ENCODE measurements at regions not wholly inside any gene's neighbourhood (a gene's known extent, or its start where the extent isn't known, plus 50 kb on each side); places are given as distances from the start of the nearest gene placed in this dataset.

DNA sequence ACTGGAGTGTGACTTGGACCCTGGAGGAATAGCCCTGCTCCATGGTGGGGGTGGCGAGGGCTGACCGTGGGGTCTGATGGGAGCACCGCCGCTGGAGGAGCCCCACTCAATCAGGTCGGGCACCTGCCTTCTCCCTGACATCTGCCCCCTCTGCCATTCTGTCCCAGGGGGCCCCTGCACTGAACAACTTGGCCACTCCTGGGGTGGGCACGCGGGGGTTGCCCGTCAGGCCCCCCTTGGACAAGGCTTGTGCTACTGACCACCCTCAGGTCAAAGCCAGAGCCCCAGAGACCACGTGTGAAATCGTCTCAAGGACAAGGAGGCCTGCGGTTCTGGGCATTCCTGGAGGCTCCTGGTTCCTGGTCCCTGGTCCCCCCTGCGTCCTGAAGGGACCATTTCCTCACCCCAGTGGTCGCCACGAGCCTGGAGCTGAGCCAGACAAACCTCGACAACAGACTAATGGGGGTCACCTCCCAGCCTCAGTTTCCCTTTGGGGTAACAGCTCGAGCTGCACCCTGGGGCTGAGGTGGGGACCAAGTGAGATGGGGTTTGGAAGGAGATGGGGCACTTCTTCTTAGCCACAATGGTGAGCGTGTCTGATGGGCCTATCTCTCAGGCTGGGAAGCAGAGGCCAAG, 73.4 kb upstream of the RNU6ATAC start:
- no peaks in the 10 kb centered on the region for H3K27me3 ChIP-seq (ENCODE audit: insufficient read depth, poor library complexity, severe bottlenecking)
- TF ChIP-seq, protein P1, sequence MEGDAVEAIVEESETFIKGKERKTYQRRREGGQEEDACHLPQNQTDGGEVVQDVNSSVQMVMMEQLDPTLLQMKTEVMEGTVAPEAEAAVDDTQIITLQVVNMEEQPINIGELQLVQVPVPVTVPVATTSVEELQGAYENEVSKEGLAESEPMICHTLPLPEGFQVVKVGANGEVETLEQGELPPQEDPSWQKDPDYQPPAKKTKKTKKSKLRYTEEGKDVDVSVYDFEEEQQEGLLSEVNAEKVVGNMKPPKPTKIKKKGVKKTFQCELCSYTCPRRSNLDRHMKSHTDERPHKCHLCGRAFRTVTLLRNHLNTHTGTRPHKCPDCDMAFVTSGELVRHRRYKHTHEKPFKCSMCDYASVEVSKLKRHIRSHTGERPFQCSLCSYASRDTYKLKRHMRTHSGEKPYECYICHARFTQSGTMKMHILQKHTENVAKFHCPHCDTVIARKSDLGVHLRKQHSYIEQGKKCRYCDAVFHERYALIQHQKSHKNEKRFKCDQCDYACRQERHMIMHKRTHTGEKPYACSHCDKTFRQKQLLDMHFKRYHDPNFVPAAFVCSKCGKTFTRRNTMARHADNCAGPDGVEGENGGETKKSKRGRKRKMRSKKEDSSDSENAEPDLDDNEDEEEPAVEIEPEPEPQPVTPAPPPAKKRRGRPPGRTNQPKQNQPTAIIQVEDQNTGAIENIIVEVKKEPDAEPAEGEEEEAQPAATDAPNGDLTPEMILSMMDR (IDR thresholded peaks at IDR 0.05; ENCODE audit: insufficient read depth, low read length) = no peak
- TF ChIP-seq POLR2AphosphoS5 (IDR thresholded peaks at IDR 0.05; ENCODE audit: low read depth) = no peak
- TF ChIP-seq SPI1 (IDR thresholded peaks at IDR 0.05; ENCODE audit: borderline replicate concordance, low read depth) = no peak
- TF ChIP-seq, protein P2, sequence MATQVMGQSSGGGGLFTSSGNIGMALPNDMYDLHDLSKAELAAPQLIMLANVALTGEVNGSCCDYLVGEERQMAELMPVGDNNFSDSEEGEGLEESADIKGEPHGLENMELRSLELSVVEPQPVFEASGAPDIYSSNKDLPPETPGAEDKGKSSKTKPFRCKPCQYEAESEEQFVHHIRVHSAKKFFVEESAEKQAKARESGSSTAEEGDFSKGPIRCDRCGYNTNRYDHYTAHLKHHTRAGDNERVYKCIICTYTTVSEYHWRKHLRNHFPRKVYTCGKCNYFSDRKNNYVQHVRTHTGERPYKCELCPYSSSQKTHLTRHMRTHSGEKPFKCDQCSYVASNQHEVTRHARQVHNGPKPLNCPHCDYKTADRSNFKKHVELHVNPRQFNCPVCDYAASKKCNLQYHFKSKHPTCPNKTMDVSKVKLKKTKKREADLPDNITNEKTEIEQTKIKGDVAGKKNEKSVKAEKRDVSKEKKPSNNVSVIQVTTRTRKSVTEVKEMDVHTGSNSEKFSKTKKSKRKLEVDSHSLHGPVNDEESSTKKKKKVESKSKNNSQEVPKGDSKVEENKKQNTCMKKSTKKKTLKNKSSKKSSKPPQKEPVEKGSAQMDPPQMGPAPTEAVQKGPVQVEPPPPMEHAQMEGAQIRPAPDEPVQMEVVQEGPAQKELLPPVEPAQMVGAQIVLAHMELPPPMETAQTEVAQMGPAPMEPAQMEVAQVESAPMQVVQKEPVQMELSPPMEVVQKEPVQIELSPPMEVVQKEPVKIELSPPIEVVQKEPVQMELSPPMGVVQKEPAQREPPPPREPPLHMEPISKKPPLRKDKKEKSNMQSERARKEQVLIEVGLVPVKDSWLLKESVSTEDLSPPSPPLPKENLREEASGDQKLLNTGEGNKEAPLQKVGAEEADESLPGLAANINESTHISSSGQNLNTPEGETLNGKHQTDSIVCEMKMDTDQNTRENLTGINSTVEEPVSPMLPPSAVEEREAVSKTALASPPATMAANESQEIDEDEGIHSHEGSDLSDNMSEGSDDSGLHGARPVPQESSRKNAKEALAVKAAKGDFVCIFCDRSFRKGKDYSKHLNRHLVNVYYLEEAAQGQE (IDR thresholded peaks at IDR 0.05; ENCODE audit: insufficient replicate concordance, low read depth) = no peak
- TF ChIP-seq GABPA (IDR thresholded peaks at IDR 0.05; ENCODE audit: low read depth) = no peak

DNA sequence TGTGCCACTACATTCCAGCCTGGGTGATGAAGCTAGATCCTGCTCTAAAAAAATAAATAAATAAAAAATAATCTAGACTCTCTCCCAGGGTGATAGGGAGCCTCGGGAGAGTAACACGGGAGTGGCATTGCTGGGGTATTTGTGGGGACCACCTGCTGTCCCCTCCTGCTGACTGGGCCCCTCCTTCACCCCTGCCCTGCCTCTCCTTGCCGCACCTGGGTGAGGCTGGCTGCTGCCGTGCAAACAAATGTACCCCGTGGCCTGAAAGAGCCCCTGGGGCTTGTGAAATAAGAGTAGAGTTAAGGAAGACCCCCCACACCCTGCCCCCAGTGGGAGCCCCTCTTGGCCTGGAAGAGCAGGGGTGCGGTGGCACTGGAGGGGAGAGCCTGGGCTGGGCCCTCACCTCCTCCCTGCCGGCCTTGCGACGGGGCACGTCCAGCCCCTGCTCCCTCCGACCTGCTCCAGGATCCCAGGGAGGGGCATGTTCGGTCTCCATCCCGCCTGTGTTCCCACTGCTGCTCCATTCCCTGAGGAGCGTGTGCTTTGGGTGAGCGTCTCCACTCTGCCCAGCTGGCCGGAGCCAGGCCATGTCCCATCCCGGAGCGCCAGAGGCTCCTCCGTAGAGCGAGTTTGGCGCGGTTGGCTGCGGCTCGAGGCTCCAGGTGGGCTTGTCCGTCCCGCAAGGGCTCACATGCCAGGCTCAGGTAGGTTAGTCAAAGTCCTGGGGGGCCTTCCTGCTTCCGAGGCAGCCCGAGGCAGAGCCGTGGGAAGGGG, 75.0 kb upstream of the RNU6ATAC start:
- H3K27me3 ChIP-seq (ENCODE audit: insufficient read depth, poor library complexity, severe bottlenecking) = no peaks in the 10 kb centered on the region
- TF ChIP-seq, protein P2 (IDR thresholded peaks at IDR 0.05; ENCODE audit: insufficient replicate concordance, low read depth) = no peak
- TF ChIP-seq SPI1 (IDR thresholded peaks at IDR 0.05; ENCODE audit: borderline replicate concordance, low read depth) = no peak
- TF ChIP-seq, protein P1 (IDR thresholded peaks at IDR 0.05; ENCODE audit: insufficient read depth, low read length) = no peak
- TF ChIP-seq POLR2AphosphoS5 (IDR thresholded peaks at IDR 0.05; ENCODE audit: low read depth) = no peak
- TF ChIP-seq GABPA (IDR thresholded peaks at IDR 0.05; ENCODE audit: low read depth) = no peak

More for the DNA sequence above, 73.4 kb upstream of the RNU6ATAC start:
- no peak for DNase-seq (ENCODE audit: low read depth in 1 of 2, low spot score in 1 of 2)
- H3K4me3 ChIP-seq (replicated peaks; ENCODE audit: insufficient read depth, low read length) = no peak overlapping the region
- H3K27ac ChIP-seq (replicated peaks) = no peak overlapping the region

DNA sequence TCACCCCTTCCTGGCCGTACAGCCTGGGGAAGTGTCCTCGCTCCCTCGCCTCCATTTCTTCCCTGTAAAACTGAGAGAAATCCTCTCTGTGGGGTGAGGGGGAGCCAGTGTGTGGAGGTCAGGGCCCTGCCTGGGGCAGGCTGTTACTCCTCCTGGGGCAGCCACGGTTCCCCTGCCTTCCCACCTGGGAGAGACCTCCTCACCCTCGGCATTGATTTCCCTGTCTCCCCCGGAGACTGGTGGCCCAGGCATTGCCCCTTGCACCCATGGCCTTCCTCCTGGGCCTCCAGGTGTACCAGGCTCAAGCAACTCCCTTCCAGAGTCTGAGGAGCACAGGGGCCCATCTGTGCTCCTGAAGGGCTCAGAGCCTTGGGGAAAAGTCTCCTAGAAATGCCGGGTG, 75.6 kb upstream of the RNU6ATAC start:
- no peak for TF ChIP-seq GABPA (IDR thresholded peaks at IDR 0.05; ENCODE audit: low read depth)
- TF ChIP-seq, protein P1 (IDR thresholded peaks at IDR 0.05; ENCODE audit: insufficient read depth, low read length) = no peak
- TF ChIP-seq, protein P2 (IDR thresholded peaks at IDR 0.05; ENCODE audit: insufficient replicate concordance, low read depth) = no peak
- no peak for TF ChIP-seq POLR2AphosphoS5 (IDR thresholded peaks at IDR 0.05; ENCODE audit: low read depth)
- TF ChIP-seq SPI1 (IDR thresholded peaks at IDR 0.05; ENCODE audit: borderline replicate concordance, low read depth) = no peak
- no peak for DNase-seq (ENCODE audit: low read depth in 1 of 2, low spot score in 1 of 2)

More for the DNA sequence above, 75.0 kb upstream of the RNU6ATAC start:
- Histone ChIP-seq H3K27ac (replicated peaks) (no peak overlapping the region), H3K4me3 (replicated peaks; ENCODE audit: insufficient read depth, low read length) (no peak overlapping the region)
- no peak for DNase-seq (ENCODE audit: low read depth in 1 of 2, low spot score in 1 of 2)

More for the DNA sequence above, 75.6 kb upstream of the RNU6ATAC start:
- no peak overlapping the region for H3K27ac ChIP-seq (replicated peaks)
- H3K27me3 ChIP-seq (ENCODE audit: insufficient read depth, poor library complexity, severe bottlenecking) = no peaks in the 10 kb centered on the region
- H3K4me3 ChIP-seq (replicated peaks; ENCODE audit: insufficient read depth, low read length) = no peak overlapping the region

Data from HL-60 (cell line).